Activated CD4-positive, alpha-beta T cell treated with anti-CD3 and anti-CD28 coated beads, Interleukin-2, Interleukin-4, amounts not matched to agents 100 ng/mL and 50 ng/mL, durations not matched to agents 16 hours and 8 hours (primary cell): ENCODE measurements at regions not wholly inside any gene's neighbourhood (a gene's known extent, or its start where the extent isn't known, plus 50 kb on each side); places are given as distances from the start of the nearest gene placed in this dataset.
"Not testable (repeated sequence)": the region's sequence is repeated elsewhere in the genome, so short reads cannot be mapped to it uniquely, and the experiment has no call there.

ENCODE experiments used
- DNase-seq: peaks from one replicate; pipeline ENCODE4 v3.0.0-alpha.2; 2020; ENCODE audit warnings: low spot score

DNA sequence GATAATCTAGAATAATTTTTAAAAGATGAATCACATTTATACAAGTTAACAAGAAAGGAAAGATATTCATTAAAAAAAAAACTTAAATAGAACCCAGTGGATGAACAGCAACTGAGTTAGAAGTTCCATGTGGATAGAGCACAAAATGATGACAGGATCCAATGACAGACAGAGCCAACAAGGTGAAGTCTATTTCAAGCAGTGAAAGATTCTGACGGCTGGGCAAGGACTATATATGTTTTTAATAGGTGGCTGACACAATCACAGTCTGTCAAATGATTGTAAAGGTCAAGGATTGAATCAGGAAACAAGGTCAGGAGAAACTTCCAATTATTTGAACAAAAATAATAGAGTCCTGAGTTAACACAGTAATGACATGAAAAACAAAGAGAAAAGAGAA, 1460.0 kb upstream of the CDH8 start:
- DNase-seq, result no peak

DNA sequence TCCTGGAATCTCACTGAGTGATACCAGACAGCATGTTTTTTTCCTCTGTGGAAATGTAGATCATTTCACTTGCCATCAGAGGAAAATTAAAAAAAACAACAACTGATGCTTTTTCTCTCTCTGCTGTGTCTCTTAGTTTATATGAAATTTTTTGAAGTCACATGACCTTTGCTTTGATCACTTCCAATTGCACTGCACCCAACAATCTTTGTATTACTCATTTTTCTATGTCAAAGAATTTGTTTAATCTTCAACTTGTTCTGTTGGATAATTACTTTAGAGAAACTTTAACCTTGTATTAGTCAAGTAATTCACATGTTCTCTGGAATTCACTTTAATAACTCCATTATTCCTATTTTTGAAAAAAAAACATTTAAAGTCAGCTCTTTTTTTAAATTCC, 1452.7 kb upstream of the CDH8 start:
- DNase-seq, result no peak

DNA sequence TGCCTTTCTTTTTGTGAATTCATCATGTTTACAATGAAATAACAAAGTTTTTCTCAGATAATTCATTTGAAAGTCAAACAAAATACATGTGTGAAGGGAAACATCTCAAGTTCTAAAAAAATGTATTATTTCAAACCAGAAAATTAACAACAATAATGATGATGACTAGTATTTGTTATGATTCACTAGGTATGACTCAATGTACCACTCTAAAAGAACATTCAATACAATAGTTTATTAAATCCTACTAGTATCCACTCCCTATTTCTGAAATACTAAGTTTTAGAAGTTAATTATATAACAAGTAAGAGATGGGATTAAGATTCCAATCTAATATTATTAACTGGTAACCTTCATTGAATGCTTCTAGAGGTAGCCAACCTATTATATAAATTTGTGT, 1444.8 kb upstream of the CDH8 start:
- no peak for DNase-seq

DNA sequence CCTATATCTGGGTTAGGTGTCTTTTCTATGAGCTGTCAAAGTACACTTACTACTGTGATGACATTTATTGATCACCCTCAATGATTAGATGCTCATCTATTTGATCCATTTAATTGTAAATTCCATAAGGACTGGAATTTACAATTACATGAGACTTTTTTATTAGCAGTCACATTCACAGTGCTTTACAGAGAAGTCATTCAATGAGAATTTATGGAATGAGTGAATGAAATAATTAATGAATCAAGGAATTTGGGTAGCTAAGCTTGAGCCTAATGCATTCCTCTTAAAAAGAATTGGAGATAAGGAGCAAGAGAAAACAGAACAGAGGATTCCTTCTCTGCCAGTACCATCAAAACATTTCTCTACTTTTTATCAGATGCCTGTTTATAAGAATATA, 1437.5 kb upstream of the CDH8 start:
- DNase-seq, result no peak

DNA sequence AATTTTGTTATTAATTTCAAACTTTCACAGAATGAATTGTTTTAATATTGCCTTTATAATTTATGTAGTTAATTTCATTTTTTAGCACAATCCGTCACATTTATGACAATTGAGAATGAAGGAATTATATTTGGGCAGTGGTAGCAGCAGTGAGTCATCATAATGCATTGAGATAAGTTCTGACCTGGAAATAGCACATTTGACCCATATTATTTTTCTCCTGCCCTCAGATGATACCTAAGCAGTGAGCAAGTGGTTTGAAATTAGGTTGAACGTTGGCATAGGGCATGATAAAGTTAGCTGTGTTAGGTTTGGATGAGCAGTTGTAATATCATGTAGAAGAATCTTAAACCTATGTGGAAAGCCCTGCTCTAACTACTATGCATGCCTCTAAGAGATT, 1431.3 kb upstream of the CDH8 start:
- no peak for DNase-seq

DNA sequence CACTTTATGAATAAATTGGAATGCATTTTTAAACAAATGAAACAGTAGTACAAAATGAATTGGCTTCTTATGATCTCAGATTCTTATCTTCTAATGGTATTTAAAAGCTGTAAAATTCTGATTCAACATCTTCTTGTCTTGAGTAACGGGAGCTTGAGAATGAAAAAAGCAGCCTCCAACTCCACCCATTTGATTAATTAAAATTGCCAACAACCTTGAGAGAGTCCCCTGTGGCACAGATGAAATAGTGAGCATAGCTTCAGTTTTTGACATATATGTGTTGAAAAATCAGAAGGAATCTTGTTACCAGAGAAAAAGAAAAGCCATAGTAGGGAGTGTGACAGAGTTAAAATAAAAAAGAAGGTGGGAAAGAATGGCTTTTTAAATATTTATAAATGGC, 1426.1 kb upstream of the CDH8 start:
- DNase-seq, result no peak

DNA sequence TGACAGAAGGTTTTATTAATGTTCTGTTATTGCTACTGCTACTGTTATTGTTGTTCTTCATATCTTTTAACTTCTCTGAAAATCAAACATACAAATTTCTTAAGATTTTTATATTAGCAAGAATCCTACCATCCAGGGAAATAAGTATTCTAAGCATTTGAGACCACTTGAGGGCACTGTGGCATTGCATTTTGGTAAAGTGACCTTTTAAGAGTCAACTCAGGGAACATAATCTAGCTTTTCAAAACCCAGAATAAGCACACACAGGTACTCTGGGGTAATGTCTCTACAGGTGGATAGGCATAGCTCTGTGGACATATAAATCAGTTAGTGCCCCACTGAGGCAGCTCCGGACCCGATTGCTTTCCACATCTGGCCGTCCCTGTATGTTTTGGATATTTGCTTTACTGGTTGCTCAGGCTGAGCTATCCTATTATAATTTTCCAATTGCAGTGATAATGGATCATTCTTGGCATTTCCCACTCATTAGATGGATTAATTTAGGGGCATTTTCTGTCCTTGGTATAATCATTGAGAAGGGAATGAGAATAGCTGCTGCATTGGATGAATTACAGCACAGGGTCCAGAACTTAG, 1425.1 kb upstream of the CDH8 start:
- no peak for DNase-seq

DNA sequence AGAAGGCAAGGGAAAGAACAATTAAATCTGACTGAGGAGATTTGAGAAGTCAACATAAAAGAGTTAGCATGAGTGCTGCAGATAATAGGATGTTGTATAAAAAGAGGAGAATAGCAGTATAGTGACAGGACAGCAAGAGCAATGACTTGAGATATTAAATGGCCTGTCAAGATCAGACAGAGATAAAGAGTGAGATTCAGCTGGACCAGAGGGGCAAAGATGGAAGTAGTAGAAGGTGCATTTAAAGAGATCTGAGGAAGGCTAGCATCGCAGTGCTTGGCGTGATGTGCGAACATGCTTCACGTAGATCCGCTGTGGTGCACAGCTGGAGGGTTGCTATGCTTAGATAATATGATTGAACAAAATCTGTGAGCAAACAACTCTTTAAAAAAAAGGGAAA, 1422.6 kb upstream of the CDH8 start:
- no peak for DNase-seq

DNA sequence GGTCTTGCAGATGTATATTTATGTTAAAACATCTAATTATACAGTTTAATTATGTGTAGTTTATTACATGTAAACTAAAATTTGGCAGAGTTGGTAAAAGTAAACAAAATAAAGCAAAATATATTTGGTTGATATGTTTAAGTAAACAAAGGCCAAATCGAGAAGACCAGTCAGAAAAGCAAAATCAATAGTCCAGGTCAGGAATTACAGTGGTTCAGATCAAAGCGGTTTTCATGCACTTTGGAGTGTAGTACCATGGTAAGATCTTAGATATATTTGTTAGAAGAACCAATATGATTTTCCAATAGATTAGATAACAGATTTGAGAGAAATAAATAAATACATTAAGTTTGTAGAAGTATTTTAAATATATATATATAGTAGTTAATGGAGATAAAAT, 1421.6 kb upstream of the CDH8 start:
- DNase-seq, result no peak

DNA sequence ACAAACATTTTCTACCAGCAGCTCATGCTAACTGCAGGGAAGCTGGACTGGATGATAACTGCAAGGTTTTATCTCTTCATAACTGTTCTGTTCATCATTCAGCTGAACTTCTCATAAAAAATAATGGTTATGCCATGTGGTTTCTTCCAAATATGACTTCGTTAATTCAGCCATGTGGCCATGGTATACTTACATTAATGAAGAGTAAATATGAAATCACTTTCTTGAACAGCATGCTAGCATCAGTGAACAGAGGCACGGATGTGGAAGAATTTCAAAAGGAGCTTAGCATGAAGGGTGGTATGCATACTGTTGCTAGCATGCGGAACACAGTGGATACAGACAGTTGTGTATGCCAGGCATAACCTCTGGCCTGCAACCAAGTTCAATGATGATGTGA, 1417.0 kb upstream of the CDH8 start:
- no peak for DNase-seq

DNA sequence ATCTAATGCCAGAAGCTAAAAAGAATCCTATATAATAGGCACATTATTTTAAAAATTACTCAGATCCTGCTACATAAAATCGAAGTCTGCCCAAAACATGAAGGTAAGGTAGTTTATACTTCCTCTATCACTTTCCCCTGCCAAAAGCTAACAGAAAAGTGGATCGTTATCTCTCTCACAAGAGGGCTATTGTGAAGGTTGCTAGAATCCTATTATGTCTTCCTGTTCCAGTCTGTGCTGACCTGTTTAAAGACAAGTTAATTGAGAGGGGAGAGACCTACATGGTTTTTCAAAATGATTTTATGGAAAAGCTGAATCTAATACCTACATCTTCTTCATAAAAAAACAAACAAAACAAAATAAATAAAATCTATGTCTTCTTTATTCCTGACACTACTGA, 1410.9 kb upstream of the CDH8 start:
- DNase-seq, result no peak

DNA sequence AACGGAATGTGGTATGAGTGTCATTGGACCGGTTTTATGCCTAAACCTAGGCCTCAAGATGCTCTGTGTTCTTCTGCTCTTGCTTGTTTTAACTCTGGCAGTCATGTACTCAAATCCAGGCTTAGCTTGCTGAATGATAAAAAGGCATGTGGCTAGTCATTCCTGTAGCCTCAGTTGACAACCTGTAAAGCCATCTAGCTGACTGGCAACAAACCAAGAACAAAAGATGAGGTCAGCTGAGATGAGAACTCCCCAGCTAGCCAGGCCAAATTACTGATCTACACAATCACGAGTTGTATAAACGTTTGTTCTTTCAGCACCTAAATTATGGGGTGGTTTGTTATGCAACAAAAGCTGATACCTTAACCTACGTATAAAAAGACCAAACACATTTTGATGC, 1406.0 kb upstream of the CDH8 start:
- DNase-seq, result no peak

DNA sequence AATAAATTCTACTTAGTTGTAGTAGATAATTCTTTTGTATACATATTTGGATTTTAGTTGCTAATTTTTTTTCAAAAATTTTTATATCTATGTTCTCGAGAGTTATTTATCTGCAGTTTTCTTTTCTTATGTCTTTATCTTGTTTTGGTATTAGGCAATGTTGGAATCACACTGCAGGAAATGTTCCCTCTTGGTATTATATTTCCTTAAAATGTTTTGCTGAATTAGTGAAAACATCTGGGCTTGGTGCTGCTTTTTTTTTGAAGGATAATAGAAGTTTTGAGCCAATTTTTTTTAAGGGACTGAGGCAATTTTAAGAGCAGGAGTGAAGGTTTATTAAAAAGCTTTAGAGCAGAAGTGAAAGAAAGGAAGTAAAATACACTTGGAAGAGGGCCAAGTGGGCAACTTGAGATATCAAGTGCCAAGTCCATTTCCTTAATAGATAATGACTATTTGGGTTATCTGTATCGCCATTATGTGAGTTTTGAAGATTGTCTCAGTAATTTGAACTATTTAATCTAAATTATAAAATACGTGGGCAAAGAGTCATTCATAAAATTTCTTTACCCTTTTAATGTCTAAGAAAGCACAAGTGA, 1390.1 kb upstream of the CDH8 start:
- no peak for DNase-seq

DNA sequence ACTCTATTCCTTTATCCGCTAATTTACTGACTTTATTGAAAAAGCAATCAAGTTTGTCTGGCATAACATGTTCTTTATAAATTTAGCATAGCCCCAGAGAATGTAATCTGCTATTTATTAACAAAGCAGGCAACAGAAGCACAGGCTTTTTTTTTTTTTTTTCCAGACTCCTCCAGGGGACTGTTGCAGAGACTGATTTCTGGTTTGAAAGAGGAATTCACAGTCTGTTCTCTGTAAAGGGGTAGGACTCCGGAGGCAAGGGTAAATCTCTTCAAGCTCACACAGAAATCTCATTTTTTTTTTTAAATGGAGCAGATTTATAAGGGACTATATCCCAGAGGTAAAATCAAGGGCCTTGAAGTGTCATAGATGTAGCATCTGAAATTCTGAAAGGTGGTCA, 1386.5 kb upstream of the CDH8 start:
- DNase-seq, result no peak

DNA sequence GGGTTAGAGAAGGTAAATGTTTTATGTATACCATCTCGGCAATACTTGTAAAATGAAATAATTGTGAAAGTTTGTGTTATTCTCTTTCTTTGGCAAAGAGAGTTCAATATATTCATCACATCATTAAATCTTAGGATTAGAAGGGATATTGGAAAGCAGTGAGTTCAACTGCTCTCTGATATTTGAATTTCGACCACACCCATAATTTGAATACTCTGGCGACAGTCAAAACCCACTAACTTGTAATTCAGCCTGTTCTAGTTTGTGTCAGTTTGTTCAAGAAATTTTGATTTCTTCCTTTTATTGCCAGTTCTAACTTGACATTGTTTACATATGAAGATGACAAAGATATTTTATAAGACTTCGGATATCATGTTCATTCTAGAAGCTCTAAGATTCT, 1380.5 kb upstream of the CDH8 start:
- DNase-seq, result no peak

DNA sequence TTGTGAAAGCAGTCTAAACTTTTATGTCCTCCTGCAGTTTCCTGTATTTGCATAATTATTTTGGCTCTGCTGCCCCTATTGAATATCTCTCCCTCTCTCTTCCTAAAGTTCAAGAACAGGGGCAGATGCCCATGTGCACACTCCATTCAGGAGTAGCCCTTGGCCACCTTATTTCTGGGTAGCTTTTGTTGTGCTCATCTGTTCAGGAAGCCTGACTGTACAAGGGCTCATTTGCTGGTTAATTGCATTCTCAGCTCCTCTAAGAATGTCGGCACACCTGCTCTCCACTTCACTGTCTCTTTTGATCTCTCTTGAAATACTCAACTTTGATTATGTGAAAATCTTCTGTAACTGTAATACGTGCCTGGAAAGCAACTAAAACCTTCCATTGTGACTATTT, 1378.8 kb upstream of the CDH8 start:
- DNase-seq, result no peak

DNA sequence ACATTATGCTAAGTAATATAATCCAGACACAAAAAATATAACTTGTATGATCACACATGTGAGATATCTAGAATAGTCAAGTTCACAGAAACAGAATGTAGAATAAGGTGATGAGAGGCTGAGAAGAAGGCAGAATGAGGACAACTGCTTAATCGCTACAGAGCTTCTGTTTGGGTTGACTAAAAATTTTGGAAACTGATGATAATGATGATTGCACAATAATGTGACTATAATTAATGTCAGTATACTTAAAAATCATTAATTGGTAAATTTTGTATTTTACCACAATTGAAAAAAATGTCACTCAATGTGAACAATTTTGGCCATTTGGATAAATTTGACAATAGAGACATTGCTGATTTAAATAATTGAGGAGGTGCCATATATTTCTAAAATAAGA, 1374.4 kb upstream of the CDH8 start:
- no peak for DNase-seq

DNA sequence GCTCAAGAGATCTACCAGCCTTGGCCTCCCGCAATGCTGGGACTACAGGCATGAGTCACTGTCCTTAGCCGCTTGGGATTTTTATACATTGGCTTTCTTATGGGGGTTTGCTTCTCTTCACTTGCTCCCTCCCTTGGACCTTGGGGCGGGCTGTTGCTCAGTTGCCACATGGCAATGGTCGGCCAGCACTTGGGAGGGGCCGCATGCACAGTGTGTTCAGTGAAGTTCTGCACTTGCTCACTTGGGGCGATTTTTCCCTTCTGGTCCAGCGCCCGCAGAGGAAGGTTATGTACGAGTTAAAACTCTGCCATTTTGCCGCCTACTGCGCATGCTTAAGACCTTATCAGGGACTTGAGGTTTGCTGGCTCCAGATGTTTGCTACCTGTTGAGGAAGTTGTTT, 1367.6 kb upstream of the CDH8 start:
- DNase-seq, result no peak

DNA sequence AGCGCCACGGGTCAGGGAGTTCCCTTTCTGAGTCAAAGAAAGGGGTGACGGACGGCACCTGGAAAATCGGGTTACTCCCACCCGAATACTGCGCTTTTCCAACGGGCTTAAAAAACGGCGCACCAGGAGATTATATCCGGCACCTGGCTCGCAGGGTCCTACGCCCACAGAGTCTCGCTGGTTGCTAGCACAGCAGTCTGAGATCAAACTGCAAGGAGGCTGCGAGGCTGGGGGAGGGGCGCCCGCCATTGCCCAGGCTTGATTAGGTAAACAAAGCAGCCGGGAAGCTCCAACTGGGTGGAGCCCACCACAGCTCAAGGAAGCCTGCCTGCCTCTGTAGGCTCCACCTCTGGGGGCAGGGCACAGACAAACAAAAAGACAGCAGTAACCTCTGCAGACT, 1352.0 kb upstream of the CDH8 start:
- DNase-seq, result not testable (repeated sequence)

DNA sequence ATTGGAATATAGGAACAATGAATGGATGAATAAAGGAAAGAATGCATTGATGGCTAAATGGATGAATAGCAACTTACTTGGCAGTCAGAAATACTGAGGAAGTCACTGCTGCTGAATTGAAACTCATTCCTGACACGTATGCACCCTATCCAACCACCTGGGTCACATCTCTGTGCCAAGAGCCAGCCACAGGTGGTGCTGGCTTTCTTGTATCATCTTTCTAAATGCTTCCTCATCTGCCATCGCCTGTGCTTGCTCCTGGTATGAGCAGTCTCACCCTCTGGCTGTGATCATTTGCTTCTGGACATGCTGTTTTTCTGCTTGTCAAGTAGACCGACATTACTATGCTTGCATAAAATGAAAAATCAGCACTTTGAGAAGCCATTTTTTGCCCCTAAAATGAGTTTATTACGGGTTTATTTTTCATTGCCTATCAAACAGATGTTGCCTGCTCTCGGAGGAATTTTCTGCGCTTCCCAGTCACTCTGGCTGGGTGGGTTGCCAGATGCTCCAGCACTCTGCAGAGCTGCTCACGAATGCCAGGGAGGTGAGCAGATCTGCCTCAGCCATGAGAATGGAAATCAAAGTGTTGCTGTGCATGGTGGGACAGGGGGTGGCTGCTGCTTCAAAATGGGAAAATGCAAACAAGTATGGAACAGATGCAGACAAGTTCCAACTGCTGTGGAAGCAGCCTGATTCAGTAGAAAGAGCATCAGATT, 1349.6 kb upstream of the CDH8 start:
- no peak for DNase-seq

DNA sequence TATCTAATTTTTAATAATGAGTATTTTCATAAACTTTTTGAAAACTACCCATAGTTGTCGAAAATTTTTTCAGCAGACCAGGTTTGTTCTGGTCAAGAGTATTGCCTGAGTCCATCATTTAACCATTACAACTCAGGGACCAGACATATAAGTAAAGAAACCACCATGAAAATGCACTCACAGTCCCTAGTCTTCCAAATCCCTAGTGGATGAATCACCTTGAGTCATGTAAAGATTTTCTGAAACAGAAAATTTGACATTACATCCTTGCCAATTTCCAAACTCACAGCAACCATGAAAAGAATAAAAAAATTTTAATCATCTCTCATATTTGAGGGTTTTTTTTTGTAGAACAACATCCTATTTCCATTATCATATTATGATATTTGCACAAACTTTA, 1337.5 kb upstream of the CDH8 start:
- no peak for DNase-seq

DNA sequence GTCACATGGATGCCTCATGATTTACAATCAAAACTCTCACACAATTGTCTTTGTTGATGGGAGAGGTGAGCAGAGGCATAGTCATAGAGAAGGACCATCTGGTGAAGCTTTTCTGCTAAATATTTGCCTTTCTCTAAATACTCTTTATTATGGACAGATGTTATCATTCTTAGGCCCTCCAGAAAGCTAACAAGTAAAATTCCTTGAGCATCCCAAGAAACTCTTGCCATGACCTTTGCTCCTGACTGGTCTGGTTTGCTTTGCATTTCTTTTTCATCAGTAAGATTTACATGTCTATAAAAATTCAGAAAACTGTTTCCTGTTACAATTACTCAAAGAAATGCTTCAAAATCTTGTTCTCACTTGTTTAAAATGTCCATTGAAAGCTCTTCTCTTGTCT, 1336.6 kb upstream of the CDH8 start:
- no peak for DNase-seq

DNA sequence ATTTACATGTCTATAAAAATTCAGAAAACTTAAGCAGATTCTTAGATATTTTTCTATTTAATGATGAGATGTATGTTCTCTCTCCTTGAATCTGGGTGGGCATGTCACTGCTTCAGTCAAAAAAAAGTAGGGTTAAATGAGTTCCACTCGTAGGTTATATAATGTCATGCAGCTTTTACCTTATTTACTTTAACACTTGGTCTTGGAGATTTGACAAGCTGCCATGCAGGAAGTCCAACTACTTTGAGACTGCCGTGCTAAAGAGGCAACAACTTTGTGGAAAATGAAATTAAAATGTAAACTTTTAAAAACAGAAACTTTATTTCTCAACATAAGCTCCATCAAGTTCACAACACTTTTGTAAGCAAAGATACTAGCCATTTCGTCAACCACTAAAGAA, 1336.0 kb upstream of the CDH8 start:
- DNase-seq, result no peak
